OCI-LY3 (cell line): ENCODE measurements at regions not wholly inside any gene's neighbourhood (a gene's known extent, or its start where the extent isn't known, plus 50 kb on each side); places are given as distances from the start of the nearest gene placed in this dataset.
"Not testable (repeated sequence)": the region's sequence is repeated elsewhere in the genome, so short reads cannot be mapped to it uniquely, and the experiment has no call there.

Source experiments
- H2AFZ ChIP-seq: fragments of 200-600, 300-600 bp; shearing (Covaris generic); 2 replicates; pipeline ENCODE4 v1.6.0; 2014; ENCODE audit warnings: antibody characterized with exemption, low read depth, low read length
- H3K27ac ChIP-seq: fragments of 200-600, 300-600 bp; sonication (generic); 2 replicates; pipeline ENCODE4 v1.5.1; 2014; ENCODE audit warnings: mild to moderate bottlenecking, low read length, moderate library complexity, mixed read lengths
- H3K27me3 ChIP-seq: fragments of 200-600, 300-600 bp; sonication (generic); 2 replicates; pipeline ENCODE4 v1.6.1; 2014; ENCODE audit warnings: low read depth, low read length, mixed read lengths
- H3K36me3 ChIP-seq: fragments of 200-600, 300-600 bp; sonication (generic); replicated peaks from 2 replicates; pipeline ENCODE3; 2014; ENCODE audit warnings: low read depth, low read length, mixed read lengths
- H3K4me1 ChIP-seq: fragments of 300-600, 200-600 bp; sonication (generic); 2 replicates; pipeline ENCODE4 v1.6.1; 2014; ENCODE audit warnings: low read length, mixed read lengths
- H3K4me2 ChIP-seq: fragments of 200-600, 300-600 bp; sonication (generic); 2 replicates; pipeline ENCODE4 v1.6.1; 2014; ENCODE audit warnings: low read length, mixed read lengths
- H3K4me3 ChIP-seq: fragments of 300-600, 200-600 bp; sonication (generic); 2 replicates; pipeline ENCODE4 v1.5.1; 2014; ENCODE audit warnings: antibody characterized with exemption, mild to moderate bottlenecking, low read length, moderate library complexity
- H3K79me2 ChIP-seq: fragments of 300-600, 200-600 bp; shearing (Covaris generic); 2 replicates; pipeline ENCODE4 v1.6.1; 2014; ENCODE audit warnings: mild to moderate bottlenecking, low read length, mixed read lengths
- H3K9ac ChIP-seq: fragments of 300-600, 200-600 bp; shearing (Covaris generic); 2 replicates; pipeline ENCODE4 v1.6.0; 2014; ENCODE audit warnings: mild to moderate bottlenecking, low read length, moderate library complexity
- H3K9me3 ChIP-seq: fragments of 200-600, 300-600 bp; shearing (Covaris generic); 2 replicates; pipeline ENCODE4 v1.6.1; 2014; ENCODE audit warnings: low read length, mixed read lengths; ENCODE audit not compliant: insufficient read depth
- H4K20me1 ChIP-seq: fragments of 200-600, 300-600 bp; sonication (generic); 2 replicates; pipeline ENCODE4 v1.6.1; 2016; ENCODE audit warnings: low read length, mixed read lengths; ENCODE audit not compliant: insufficient read depth
- EZH2phosphoT487 ChIP-seq: fragments of 200-600 bp; shearing (Covaris generic); IDR thresholded peaks from 2 replicates; pipeline ENCODE4 v1.6.1; 2018; ENCODE audit warnings: antibody characterized with exemption, mixed run types, low read depth
- TF ChIP-seq, protein P1 (sequence below): fragments of 200-600, 300-600 bp; sonication (generic); IDR thresholded peaks from 2 replicates; pipeline ENCODE4 v1.5.1; 2014; ENCODE audit warnings: antibody characterized with exemption, low read length, low read depth

- peaks cover 11% of the 10 kb centered on the region; the same call in 1 of the 2 replicates for H3K27me3 ChIP-seq
- H3K27ac ChIP-seq, result no peak overlapping the region
- no peak for TF ChIP-seq EZH2phosphoT487
- TF ChIP-seq, protein P1, sequence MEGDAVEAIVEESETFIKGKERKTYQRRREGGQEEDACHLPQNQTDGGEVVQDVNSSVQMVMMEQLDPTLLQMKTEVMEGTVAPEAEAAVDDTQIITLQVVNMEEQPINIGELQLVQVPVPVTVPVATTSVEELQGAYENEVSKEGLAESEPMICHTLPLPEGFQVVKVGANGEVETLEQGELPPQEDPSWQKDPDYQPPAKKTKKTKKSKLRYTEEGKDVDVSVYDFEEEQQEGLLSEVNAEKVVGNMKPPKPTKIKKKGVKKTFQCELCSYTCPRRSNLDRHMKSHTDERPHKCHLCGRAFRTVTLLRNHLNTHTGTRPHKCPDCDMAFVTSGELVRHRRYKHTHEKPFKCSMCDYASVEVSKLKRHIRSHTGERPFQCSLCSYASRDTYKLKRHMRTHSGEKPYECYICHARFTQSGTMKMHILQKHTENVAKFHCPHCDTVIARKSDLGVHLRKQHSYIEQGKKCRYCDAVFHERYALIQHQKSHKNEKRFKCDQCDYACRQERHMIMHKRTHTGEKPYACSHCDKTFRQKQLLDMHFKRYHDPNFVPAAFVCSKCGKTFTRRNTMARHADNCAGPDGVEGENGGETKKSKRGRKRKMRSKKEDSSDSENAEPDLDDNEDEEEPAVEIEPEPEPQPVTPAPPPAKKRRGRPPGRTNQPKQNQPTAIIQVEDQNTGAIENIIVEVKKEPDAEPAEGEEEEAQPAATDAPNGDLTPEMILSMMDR, result no peak
- no peak overlapping the region for H3K9ac ChIP-seq
- no peaks in the 10 kb centered on the region for H4K20me1 ChIP-seq
- H3K79me2 ChIP-seq, result no peaks in the 10 kb centered on the region
- no peak overlapping the region for H2AFZ ChIP-seq
- no peaks in the 10 kb centered on the region for H3K9me3 ChIP-seq
- no peaks in the 10 kb centered on the region for H3K36me3 ChIP-seq
- H3K4me1 ChIP-seq, result no peaks in the 10 kb centered on the region
- H3K4me2 ChIP-seq, result no peak overlapping the region
- no peak overlapping the region for H3K4me3 ChIP-seq
Measured at GRCh38 chr6:166705069-166705468, 78.0 kb upstream of the RPS6KA2 start.

DNA sequence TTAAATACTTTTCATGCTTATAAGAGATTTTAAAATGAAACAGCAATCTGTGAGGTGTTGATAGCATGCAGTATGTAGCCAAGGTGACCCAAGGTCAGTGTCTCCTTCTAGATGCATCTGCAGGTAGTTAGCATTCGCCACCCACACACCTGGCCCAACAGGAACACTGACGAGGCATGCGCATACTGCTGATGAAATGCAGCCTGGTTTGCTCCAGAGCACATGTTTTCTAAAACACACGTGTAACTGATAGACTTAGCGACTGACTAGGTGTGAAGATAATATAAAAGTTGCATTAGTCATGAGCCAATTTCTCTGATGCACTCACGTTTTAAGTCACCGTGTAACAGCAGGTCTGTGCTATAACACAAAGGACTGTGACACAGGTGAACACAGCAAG is 77.1 kb upstream of the RPS6KA2 start:
- Histone ChIP-seq H3K4me1 (no peaks in the 10 kb centered on the region), H3K79me2 (no peaks in the 10 kb centered on the region), H2AFZ (no peak overlapping the region), H3K4me3 (no peak overlapping the region), H3K9ac (no peak overlapping the region), H3K36me3 (no peaks in the 10 kb centered on the region), H3K4me2 (no peak overlapping the region), H3K27me3 (peaks cover 14% of the 10 kb centered on the region; the same call in 1 of the 2 replicates), H3K27ac (no peak overlapping the region), H3K9me3 (no peaks in the 10 kb centered on the region), H4K20me1 (no peaks in the 10 kb centered on the region)
- no peak for TF ChIP-seq EZH2phosphoT487
- TF ChIP-seq, protein P1, result no peak

GRCh38 chr6:166703149-166703710 is 76.2 kb upstream of the RPS6KA2 start:
- H3K9ac ChIP-seq, result no peak overlapping the region
- H3K36me3 ChIP-seq, result no peaks in the 10 kb centered on the region
- no peaks in the 10 kb centered on the region for H3K4me1 ChIP-seq
- no peak overlapping the region for H2AFZ ChIP-seq
- H4K20me1 ChIP-seq, result no peaks in the 10 kb centered on the region
- peaks cover 21% of the 10 kb centered on the region; the same call in 1 of the 2 replicates for H3K27me3 ChIP-seq
- H3K4me3 ChIP-seq, result no peak overlapping the region
- no peak for TF ChIP-seq EZH2phosphoT487
- no peaks in the 10 kb centered on the region for H3K9me3 ChIP-seq
- no peak overlapping the region for H3K4me2 ChIP-seq
- no peaks in the 10 kb centered on the region for H3K79me2 ChIP-seq
- no peak overlapping the region for H3K27ac ChIP-seq

DNA sequence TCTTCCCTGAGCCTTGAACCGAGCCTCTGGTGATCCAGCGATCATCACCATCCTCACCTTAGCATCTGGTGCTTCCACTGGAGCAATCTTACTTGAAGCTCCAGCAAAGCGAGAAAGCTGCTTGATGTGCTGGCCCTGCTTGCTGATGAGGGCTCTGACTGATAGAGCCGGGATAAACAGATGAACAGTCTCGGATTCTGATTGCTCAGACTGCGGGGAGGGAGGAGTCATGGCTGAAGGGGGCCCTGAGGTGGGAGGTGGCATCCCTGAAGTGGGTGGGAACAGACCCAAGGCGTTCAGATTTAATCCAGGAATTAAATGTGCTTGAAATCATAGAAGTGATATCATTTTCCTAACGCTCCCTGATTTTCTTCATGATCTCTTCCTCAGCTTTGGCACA is 74.4 kb upstream of the RPS6KA2 start:
- not testable (repeated sequence) for H3K9ac ChIP-seq, H3K27ac ChIP-seq, H3K9me3 ChIP-seq, H3K36me3 ChIP-seq, H2AFZ ChIP-seq, H4K20me1 ChIP-seq, H3K4me2 ChIP-seq, H3K4me3 ChIP-seq, H3K4me1 ChIP-seq, H3K79me2 ChIP-seq
- peaks cover 21% of the 10 kb centered on the region; the same call in 1 of the 2 replicates for H3K27me3 ChIP-seq

- H3K27ac ChIP-seq, H4K20me1 ChIP-seq, H2AFZ ChIP-seq, H3K4me2 ChIP-seq, H3K79me2 ChIP-seq, H3K4me3 ChIP-seq, H3K36me3 ChIP-seq, H3K4me1 ChIP-seq, H3K9ac ChIP-seq, H3K9me3 ChIP-seq: not testable (repeated sequence)
- H3K27me3 ChIP-seq, result peaks cover 21% of the 10 kb centered on the region; the same call in 1 of the 2 replicates
Measured at GRCh38 chr6:166700871-166701270, 73.8 kb upstream of the RPS6KA2 start.
